Natural killer cell (primary cell): ENCODE measurements at regions not wholly inside any gene's neighbourhood (a gene's known extent, or its start where the extent isn't known, plus 50 kb on each side); places are given as distances from the start of the nearest gene placed in this dataset.

Source experiments
- ATAC-seq, 3 donors: fragments of 150-1000 bp in 2 of 3; fragments of 200-7000 bp in 1 of 3; cut with Tn5 transposase; 1 replicate in 1 of 3; 2 replicates in 2 of 3; pipeline ENCODE4 v1.10.0; 2021; ENCODE audit warnings: mild to moderate bottlenecking in 2 of 3, moderate library complexity in 2 of 3
- DNase-seq, 2 donors: peaks; one replicate each; pipeline versions ENCODE4 v3.0.0 to v3.0.0-alpha.2; 2013 to 2021; ENCODE audit warnings: mixed read lengths in 1 of 2
- H3K27ac ChIP-seq: one replicate; pipeline ENCODE4 v1.5.1; 2013; ENCODE audit warnings: mild to moderate bottlenecking, low read length
- H3K27me3 ChIP-seq: one replicate; pipeline ENCODE4 v1.6.1; 2013; ENCODE audit warnings: low read length; ENCODE audit not compliant: control insufficient read depth, insufficient read depth
- H3K36me3 ChIP-seq: one replicate; pipeline ENCODE4 v1.6.1; 2013; ENCODE audit warnings: low read length; ENCODE audit not compliant: control insufficient read depth, insufficient read depth
- H3K4me1 ChIP-seq: one replicate; pipeline ENCODE4 v1.6.1; 2013; ENCODE audit warnings: low read length; ENCODE audit not compliant: control insufficient read depth, insufficient read depth
- H3K4me3 ChIP-seq: one replicate; pipeline ENCODE4 v1.5.1; 2013; ENCODE audit warnings: low read length
- H3K9me3 ChIP-seq: one replicate; pipeline ENCODE4 v1.6.1; 2013; ENCODE audit warnings: low read length; ENCODE audit not compliant: control insufficient read depth, insufficient read depth
- H3K27ac Mint-ChIP-seq, 2 donors: one replicate each; pipeline ENCODE4 v1.8.0; 2022; ENCODE audit warnings: mild to moderate bottlenecking in 2 of 2, mixed read lengths in 2 of 2, moderate library complexity in 1 of 2
- H3K27me3 Mint-ChIP-seq, 2 donors: one replicate each; pipeline ENCODE4 v1.8.0; 2022; ENCODE audit warnings: low read depth in 2 of 2, mixed read lengths in 2 of 2
- H3K36me3 Mint-ChIP-seq: one replicate; pipeline ENCODE4 v1.8.0; 2022; ENCODE audit warnings: mixed read lengths
- H3K4me1 Mint-ChIP-seq, 2 donors: one replicate each; pipeline ENCODE4 v1.8.0; 2022; ENCODE audit warnings: mixed read lengths in 2 of 2
- H3K4me3 Mint-ChIP-seq: one replicate; pipeline ENCODE4 v1.8.0; 2022; ENCODE audit warnings: mild to moderate bottlenecking, moderate library complexity, mixed read lengths
- H3K9me3 Mint-ChIP-seq, 2 donors: one replicate each; pipeline ENCODE4 v1.8.0; 2022; ENCODE audit warnings: mixed read lengths in 2 of 2
- WGBS: methylation state at CpG from one replicate; pipeline ENCODE4 v1.1.7; 2013; ENCODE audit warnings: missing lambda C conversion rate; ENCODE audit not compliant: insufficient coverage; 5-methylcytosine and 5-hydroxymethylcytosine counted together
- intact Hi-C: fragments of 100-400 bp; cut with micrococcal nuclease; formaldehyde crosslinking; loops from one replicate; pipeline ENCODE4 v1.14.2; 2022
- TF ChIP-seq, protein P1 (sequence below): fragments of 200-600 bp; IDR thresholded peaks from one replicate; pipeline ENCODE4 v1.8.0; 2022; ENCODE audit warnings: antibody characterized with exemption

GRCh38 chr16:17629936-17630335 lies 159.2 kb upstream of the XYLT1 start:
- Mint-ChIP-seq H3K36me3 (no peaks in the 10 kb centered on the region), H3K9me3 (peaks cover 2 to 4% of the 10 kb centered on the region in 2 donors), H3K27ac (no peak overlapping the region), H3K4me3 (no peak overlapping the region), H3K27me3 (peaks cover 17 to 19% of the 10 kb centered on the region in 2 donors), H3K4me1 (no peaks in the 10 kb centered on the region)
- H3K4me1 ChIP-seq: no peaks in the 10 kb centered on the region
- H3K9me3 ChIP-seq: no peaks in the 10 kb centered on the region
- no peak for DNase-seq
- intact Hi-C loops: no loop called here
- H3K27ac ChIP-seq: no peak overlapping the region
- TF ChIP-seq, protein P1, sequence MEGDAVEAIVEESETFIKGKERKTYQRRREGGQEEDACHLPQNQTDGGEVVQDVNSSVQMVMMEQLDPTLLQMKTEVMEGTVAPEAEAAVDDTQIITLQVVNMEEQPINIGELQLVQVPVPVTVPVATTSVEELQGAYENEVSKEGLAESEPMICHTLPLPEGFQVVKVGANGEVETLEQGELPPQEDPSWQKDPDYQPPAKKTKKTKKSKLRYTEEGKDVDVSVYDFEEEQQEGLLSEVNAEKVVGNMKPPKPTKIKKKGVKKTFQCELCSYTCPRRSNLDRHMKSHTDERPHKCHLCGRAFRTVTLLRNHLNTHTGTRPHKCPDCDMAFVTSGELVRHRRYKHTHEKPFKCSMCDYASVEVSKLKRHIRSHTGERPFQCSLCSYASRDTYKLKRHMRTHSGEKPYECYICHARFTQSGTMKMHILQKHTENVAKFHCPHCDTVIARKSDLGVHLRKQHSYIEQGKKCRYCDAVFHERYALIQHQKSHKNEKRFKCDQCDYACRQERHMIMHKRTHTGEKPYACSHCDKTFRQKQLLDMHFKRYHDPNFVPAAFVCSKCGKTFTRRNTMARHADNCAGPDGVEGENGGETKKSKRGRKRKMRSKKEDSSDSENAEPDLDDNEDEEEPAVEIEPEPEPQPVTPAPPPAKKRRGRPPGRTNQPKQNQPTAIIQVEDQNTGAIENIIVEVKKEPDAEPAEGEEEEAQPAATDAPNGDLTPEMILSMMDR: no peak
- H3K36me3 ChIP-seq: no peaks in the 10 kb centered on the region
- no peaks in the 10 kb centered on the region for H3K27me3 ChIP-seq
- WGBS: 83% methylated on average over 3 of the region's 5 CpGs
- H3K4me3 ChIP-seq: no peak overlapping the region
- no peak for ATAC-seq

- 33% methylated on average over 1 of the region's 1 CpG for WGBS
- H3K9me3 Mint-ChIP-seq: peaks cover 4 to 5% of the 10 kb centered on the region in 2 donors
- no peaks in the 10 kb centered on the region for H3K36me3 ChIP-seq
- H3K36me3 Mint-ChIP-seq: no peaks in the 10 kb centered on the region
- H3K27ac Mint-ChIP-seq: no peak overlapping the region
- intact Hi-C loops: no loop called here
- TF ChIP-seq, protein P1: no peak
- no peaks in the 10 kb centered on the region for H3K9me3 ChIP-seq
- peaks cover 12 to 13% of the 10 kb centered on the region in 2 donors for H3K27me3 Mint-ChIP-seq
- no peak overlapping the region for H3K4me3 ChIP-seq
- no peak for ATAC-seq
- H3K4me1 ChIP-seq: no peaks in the 10 kb centered on the region
- no peak overlapping the region for H3K27ac ChIP-seq
- no peaks in the 10 kb centered on the region for H3K27me3 ChIP-seq
- no peaks in the 10 kb centered on the region for H3K4me1 Mint-ChIP-seq
- DNase-seq: no peak
- no peak overlapping the region for H3K4me3 Mint-ChIP-seq
These were observed 158.2 kb upstream of the XYLT1 start for GRCh38 chr16:17628983-17629382.

DNA sequence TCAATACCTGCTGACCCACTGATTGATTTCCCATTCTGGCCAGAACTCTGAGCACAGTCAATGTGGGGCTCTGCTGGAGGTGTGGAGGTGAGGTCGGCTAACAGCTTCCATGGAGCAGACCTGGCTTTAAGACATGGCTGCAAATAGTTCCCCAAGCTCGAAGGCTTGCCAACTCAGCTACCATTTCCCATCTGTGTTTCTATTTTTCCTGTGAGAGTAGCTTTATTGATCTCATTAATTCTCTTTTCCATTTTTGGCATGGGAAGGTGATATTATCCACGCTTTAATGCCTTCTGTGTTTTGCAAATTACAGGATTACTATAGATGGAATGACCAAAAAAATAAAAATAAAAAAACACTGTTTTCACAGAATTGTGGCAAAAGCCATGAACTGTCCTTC lies 151.6 kb upstream of the XYLT1 start:
- no peaks in the 10 kb centered on the region for H3K4me1 Mint-ChIP-seq
- WGBS: 20% methylated on average over 1 of the region's 3 CpGs
- no peaks in the 10 kb centered on the region for H3K36me3 ChIP-seq
- H3K27me3 Mint-ChIP-seq: peaks cover 7 to 20% of the 10 kb centered on the region in 2 donors
- H3K4me3 ChIP-seq: no peak overlapping the region
- TF ChIP-seq, protein P1: no peak
- no peak overlapping the region for H3K27ac Mint-ChIP-seq
- intact Hi-C loops: no loop called here
- peaks cover 3 to 5% of the 10 kb centered on the region in 2 donors for H3K9me3 Mint-ChIP-seq
- DNase-seq (no peak), ATAC-seq (no peak)
- H3K9me3 ChIP-seq: no peaks in the 10 kb centered on the region
- H3K4me1 ChIP-seq: no peaks in the 10 kb centered on the region
- no peaks in the 10 kb centered on the region for H3K27me3 ChIP-seq
- no peak overlapping the region for H3K27ac ChIP-seq
- H3K36me3 Mint-ChIP-seq: no peaks in the 10 kb centered on the region
- H3K4me3 Mint-ChIP-seq: no peak overlapping the region

DNA sequence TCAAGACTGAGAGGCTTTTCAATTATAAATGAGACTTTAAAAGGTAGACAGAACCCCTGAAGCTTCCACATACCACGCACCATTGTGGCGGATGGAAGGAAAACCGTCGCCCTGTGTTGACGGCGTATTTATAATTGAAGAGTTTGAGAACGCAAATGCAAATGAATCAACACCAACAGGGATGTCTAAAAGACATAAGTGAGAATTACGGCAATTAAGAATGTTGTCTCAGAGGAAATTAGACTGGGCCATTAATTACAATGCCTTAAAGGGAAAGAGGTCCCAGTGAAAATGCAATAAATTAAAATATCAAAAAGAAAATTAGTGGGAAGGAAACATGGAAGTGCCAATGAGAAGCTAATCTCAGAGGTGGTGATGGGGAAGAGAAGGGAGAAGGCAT lies 148.5 kb upstream of the XYLT1 start:
- Mint-ChIP-seq H3K36me3 (no peaks in the 10 kb centered on the region), H3K4me1 (no peaks in the 10 kb centered on the region), H3K27me3 (peaks cover 13 to 22% of the 10 kb centered on the region in 2 donors), H3K9me3 (no peaks in the 10 kb centered on the region), H3K27ac (no peak overlapping the region), H3K4me3 (no peak overlapping the region)
- ATAC-seq (no peak), DNase-seq (no peak)
- TF ChIP-seq, protein P1: no peak
- no peaks in the 10 kb centered on the region for H3K27me3 ChIP-seq
- no peaks in the 10 kb centered on the region for H3K4me1 ChIP-seq
- intact Hi-C loops: no loop called here
- H3K4me3 ChIP-seq: no peak overlapping the region
- 88% methylated on average over 8 of the region's 8 CpGs for WGBS
- H3K9me3 ChIP-seq: no peaks in the 10 kb centered on the region
- no peak overlapping the region for H3K27ac ChIP-seq
- H3K36me3 ChIP-seq: no peaks in the 10 kb centered on the region
